ENCODE measurements at regions not wholly inside any gene's neighbourhood (a gene's known extent, or its start where the extent isn't known, plus 50 kb on each side); places are given as distances from the start of the nearest gene placed in this dataset.

DNA sequence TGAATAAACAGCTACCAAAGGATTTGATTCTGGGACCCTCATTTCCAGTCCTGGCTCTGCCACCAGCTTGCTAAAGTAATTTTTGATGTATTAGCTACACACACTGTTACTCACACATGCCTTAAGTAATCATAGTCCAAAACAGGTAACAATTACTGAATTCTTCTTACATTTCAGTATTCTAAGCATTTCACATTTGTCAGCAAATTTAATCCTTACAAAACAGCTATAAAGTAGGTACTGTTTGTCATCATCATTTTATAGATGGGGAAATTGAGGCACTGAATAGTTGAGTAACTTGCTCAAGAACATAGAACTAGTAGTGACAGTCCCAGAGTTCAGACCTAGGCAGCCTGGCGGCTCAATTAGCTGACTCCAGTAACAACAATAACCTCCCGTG, 272.6 kb downstream of the QKI start:
- no peaks in the 10 kb centered on the region for H3K27me3 ChIP-seq (ENCODE audit: insufficient read depth, low read length)
- no peaks in the 10 kb centered on the region for H3K9me3 ChIP-seq (ENCODE audit: low read length)
- no peaks in the 10 kb centered on the region for H3K4me1 ChIP-seq (ENCODE audit: insufficient read depth, low read length)
- no peak overlapping the region for H3K4me3 ChIP-seq (ENCODE audit: low read length)
- no peak overlapping the region for H2AFZ ChIP-seq (ENCODE audit: low read depth, low read length)
- H3K36me3 ChIP-seq (ENCODE audit: insufficient read depth, low read length), result no peaks in the 10 kb centered on the region

- Histone ChIP-seq H3K4me3 (ENCODE audit: low read length) (no peak overlapping the region), H2AFZ (ENCODE audit: low read depth, low read length) (no peak overlapping the region), H3K36me3 (ENCODE audit: insufficient read depth, low read length) (no peaks in the 10 kb centered on the region), H3K27me3 (ENCODE audit: insufficient read depth, low read length) (no peaks in the 10 kb centered on the region), H3K4me1 (ENCODE audit: insufficient read depth, low read length) (no peaks in the 10 kb centered on the region), H3K9me3 (ENCODE audit: low read length) (no peaks in the 10 kb centered on the region)
Observed at GRCh38 chr6:163686301-163686700, 271.8 kb downstream of the QKI start.

DNA sequence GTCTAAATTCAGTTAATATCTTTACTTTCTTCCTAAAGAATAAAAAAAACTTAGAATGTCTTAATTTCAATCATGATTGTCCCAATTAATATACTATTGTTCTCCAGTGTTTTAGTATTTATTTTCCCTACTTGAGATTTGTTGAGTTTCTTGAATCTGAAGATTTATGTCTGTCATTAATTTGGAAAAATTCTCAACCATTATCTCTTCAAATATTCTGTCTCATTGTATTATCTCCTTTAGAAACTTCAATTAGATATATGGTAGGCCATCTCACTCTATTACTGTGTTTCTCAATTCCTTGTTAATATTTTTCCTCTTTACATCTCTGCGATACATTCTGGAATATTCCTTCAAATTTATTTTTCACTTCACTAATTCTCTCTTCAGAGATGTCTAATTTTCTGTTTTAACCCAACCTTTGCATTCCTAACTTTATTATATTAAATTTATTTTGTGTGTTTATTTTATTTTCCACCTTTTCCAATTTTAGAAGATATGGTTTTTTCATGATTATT, 268.6 kb downstream of the QKI start:
- no peaks in the 10 kb centered on the region for H3K9me3 ChIP-seq (ENCODE audit: low read length)
- no peaks in the 10 kb centered on the region for H3K36me3 ChIP-seq (ENCODE audit: insufficient read depth, low read length)
- no peak overlapping the region for H3K4me3 ChIP-seq (ENCODE audit: low read length)
- no peaks in the 10 kb centered on the region for H3K4me1 ChIP-seq (ENCODE audit: insufficient read depth, low read length)
- no peaks in the 10 kb centered on the region for H3K27me3 ChIP-seq (ENCODE audit: insufficient read depth, low read length)
- no peak overlapping the region for H2AFZ ChIP-seq (ENCODE audit: low read depth, low read length)

- no peak overlapping the region for H3K4me3 ChIP-seq (ENCODE audit: low read length)
- H3K27me3 ChIP-seq (ENCODE audit: insufficient read depth, low read length), result no peaks in the 10 kb centered on the region
- peaks cover 8% of the 10 kb centered on the region for H3K4me1 ChIP-seq (ENCODE audit: insufficient read depth, low read length)
- no peak overlapping the region for H2AFZ ChIP-seq (ENCODE audit: low read depth, low read length)
- H3K9me3 ChIP-seq (ENCODE audit: low read length), result no peaks in the 10 kb centered on the region
- no peaks in the 10 kb centered on the region for H3K36me3 ChIP-seq (ENCODE audit: insufficient read depth, low read length)
Observed at GRCh38 chr6:163679753-163680152, 265.2 kb downstream of the QKI start.

DNA sequence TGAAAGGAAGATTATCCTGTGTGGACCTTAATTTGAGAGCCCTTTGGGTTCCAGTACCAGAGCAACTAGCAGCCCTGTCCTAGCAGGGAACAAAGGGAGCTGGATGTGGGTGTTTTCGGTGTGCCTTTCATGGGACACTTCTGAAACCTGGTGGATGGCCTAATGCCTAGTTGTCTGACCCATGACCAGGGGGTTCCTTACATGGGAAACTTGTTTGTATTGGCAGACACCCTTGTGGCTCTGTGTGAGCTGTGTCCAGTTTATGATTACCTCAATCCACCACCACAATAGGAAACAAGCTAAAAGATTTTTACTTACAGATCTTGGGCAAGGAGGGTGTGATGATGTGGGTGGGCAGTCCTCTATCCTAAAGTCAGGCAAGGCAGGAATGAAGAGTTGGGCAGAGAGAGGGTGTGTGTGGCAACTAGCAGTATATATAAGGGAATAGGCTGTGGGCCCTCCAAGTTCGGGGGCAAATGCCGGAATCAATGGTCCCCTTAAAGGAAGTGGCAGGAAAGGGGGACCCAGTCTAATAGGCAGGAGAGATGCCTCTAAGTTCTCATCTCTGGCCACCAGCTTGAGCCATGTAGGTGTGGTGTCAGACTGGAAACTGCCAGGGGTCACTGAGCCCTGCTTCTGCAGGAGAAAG, 264.6 kb downstream of the QKI start:
- peaks cover 8% of the 10 kb centered on the region for H3K4me1 ChIP-seq (ENCODE audit: insufficient read depth, low read length)
- H3K4me3 ChIP-seq (ENCODE audit: low read length), result no peak overlapping the region
- no peaks in the 10 kb centered on the region for H3K36me3 ChIP-seq (ENCODE audit: insufficient read depth, low read length)
- no peaks in the 10 kb centered on the region for H3K27me3 ChIP-seq (ENCODE audit: insufficient read depth, low read length)
- H2AFZ ChIP-seq (ENCODE audit: low read depth, low read length), result no peak overlapping the region
- no peaks in the 10 kb centered on the region for H3K9me3 ChIP-seq (ENCODE audit: low read length)

- no peaks in the 10 kb centered on the region for H3K27me3 ChIP-seq (ENCODE audit: insufficient read depth, low read length)
- H3K9me3 ChIP-seq (ENCODE audit: low read length), result no peaks in the 10 kb centered on the region
- H3K36me3 ChIP-seq (ENCODE audit: insufficient read depth, low read length), result no peaks in the 10 kb centered on the region
- no peak overlapping the region for H3K4me3 ChIP-seq (ENCODE audit: low read length)
- peaks cover 8% of the 10 kb centered on the region for H3K4me1 ChIP-seq (ENCODE audit: insufficient read depth, low read length)
- no peak overlapping the region for H2AFZ ChIP-seq (ENCODE audit: low read depth, low read length)
Observed at GRCh38 chr6:163675611-163676010, 261.1 kb downstream of the QKI start.

GRCh38 chr6:163672710-163673109, 258.2 kb downstream of the QKI start:
- Histone ChIP-seq H3K9me3 (ENCODE audit: low read length) (no peaks in the 10 kb centered on the region), H3K4me3 (ENCODE audit: low read length) (no peak overlapping the region), H3K4me1 (ENCODE audit: insufficient read depth, low read length) (peaks cover 15% of the 10 kb centered on the region), H2AFZ (ENCODE audit: low read depth, low read length) (no peak overlapping the region), H3K27me3 (ENCODE audit: insufficient read depth, low read length) (no peaks in the 10 kb centered on the region), H3K36me3 (ENCODE audit: insufficient read depth, low read length) (no peaks in the 10 kb centered on the region)

DNA sequence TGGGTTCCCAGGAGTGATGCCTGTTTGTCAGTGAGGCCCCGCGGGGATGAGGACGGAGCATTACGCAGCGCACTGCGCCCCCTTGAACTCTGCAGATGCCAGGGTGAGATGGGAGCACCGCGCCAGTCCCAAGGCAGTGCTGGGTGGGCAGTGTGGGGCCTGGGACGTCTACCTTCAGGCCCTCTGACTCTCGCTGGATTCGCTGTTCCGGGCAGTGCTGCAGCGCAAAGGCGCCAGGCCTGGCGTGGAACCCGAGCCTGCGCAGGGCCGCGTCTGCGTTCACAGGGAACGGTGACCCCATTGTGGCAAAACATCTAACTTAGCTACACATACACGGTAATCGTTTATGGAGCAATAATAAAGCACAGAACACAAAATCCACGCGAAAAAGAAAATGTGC, 257.3 kb downstream of the QKI start:
- peaks cover 15% of the 10 kb centered on the region for H3K4me1 ChIP-seq (ENCODE audit: insufficient read depth, low read length)
- H3K27me3 ChIP-seq (ENCODE audit: insufficient read depth, low read length), result no peaks in the 10 kb centered on the region
- no peaks in the 10 kb centered on the region for H3K9me3 ChIP-seq (ENCODE audit: low read length)
- no peak overlapping the region for H2AFZ ChIP-seq (ENCODE audit: low read depth, low read length)
- no peaks in the 10 kb centered on the region for H3K36me3 ChIP-seq (ENCODE audit: insufficient read depth, low read length)
- no peak overlapping the region for H3K4me3 ChIP-seq (ENCODE audit: low read length)

- Histone ChIP-seq H3K4me1 (ENCODE audit: insufficient read depth, low read length) (peaks cover 11% of the 10 kb centered on the region), H2AFZ (ENCODE audit: low read depth, low read length) (no peak overlapping the region), H3K9me3 (ENCODE audit: low read length) (no peaks in the 10 kb centered on the region), H3K4me3 (ENCODE audit: low read length) (no peak overlapping the region), H3K27me3 (ENCODE audit: insufficient read depth, low read length) (no peaks in the 10 kb centered on the region), H3K36me3 (ENCODE audit: insufficient read depth, low read length) (no peaks in the 10 kb centered on the region)
Observed at GRCh38 chr6:163671355-163671754, 256.8 kb downstream of the QKI start.

- no peaks in the 10 kb centered on the region for H3K27me3 ChIP-seq (ENCODE audit: insufficient read depth, low read length)
- no peak overlapping the region for H2AFZ ChIP-seq (ENCODE audit: low read depth, low read length)
- no peaks in the 10 kb centered on the region for H3K9me3 ChIP-seq (ENCODE audit: low read length)
- H3K4me3 ChIP-seq (ENCODE audit: low read length), result no peak overlapping the region
- peaks cover 10% of the 10 kb centered on the region for H3K4me1 ChIP-seq (ENCODE audit: insufficient read depth, low read length)
- no peaks in the 10 kb centered on the region for H3K36me3 ChIP-seq (ENCODE audit: insufficient read depth, low read length)
Observed at GRCh38 chr6:163670336-163670735, 255.8 kb downstream of the QKI start.

DNA sequence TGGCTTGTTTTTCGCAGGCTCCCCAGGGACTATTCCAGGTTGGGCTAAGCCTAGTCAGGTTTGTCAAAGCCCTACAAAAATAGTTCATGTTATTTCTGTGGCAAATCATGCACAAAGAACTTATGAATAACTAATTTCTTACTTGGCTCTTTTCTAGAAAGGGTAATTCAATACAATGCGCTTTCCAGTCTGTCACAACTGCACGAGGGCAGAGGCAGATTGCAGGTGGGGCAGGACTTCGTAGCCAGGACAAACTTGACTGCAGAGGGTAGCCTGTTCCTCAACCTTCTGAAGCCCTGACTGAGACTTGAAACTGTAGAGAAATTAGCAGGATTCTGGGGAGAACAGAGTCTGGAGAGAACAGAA, 253.5 kb downstream of the QKI start:
- peak overlapping the region; percentile 42 for H2AFZ ChIP-seq (ENCODE audit: low read depth, low read length)

DNA sequence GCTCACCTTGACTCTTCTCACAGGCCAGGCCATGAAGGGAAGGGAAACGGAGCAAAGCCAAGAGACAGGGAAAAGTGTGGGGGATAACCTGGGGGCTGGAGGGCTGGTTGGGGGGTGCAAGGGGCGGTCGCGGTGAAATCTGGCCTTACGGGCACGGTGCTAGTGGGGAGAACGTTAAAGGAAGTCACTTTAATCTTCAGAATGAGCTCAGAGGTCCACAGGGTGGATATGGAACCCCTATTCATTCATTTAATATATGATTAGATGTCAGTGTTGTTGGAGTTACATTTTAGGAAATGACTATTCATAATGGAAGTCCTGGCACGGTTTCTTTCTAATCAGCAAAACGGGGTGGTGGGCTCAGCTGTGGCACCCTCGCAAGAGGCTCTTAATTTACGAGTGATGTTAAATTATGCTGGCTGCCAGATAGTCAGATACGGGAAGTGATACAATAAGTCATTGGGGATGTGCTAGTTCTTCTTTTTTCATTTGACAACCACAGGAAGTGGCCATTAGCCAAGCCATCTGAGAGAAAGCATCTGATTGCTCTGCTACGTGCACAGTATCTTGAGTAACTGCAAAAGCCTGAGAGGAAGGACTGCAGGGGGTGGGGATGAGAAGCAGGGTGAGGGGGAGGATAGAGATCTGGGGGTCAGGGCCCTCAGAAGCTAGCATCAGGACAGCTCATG, 253.0 kb downstream of the QKI start:
- H3K4me3 ChIP-seq (ENCODE audit: low read length), result no peak overlapping the region
- no peak overlapping the region for H2AFZ ChIP-seq (ENCODE audit: low read depth, low read length)
- no peaks in the 10 kb centered on the region for H3K36me3 ChIP-seq (ENCODE audit: insufficient read depth, low read length)
- H3K4me1 ChIP-seq (ENCODE audit: insufficient read depth, low read length), result peaks cover 10% of the 10 kb centered on the region
- H3K9me3 ChIP-seq (ENCODE audit: low read length), result no peaks in the 10 kb centered on the region
- no peaks in the 10 kb centered on the region for H3K27me3 ChIP-seq (ENCODE audit: insufficient read depth, low read length)

More for the DNA sequence above, 253.5 kb downstream of the QKI start:
- H3K9me3 ChIP-seq (ENCODE audit: low read length), result no peaks in the 10 kb centered on the region
- H3K4me1 ChIP-seq (ENCODE audit: insufficient read depth, low read length), result peaks cover 10% of the 10 kb centered on the region
- no peak overlapping the region for H3K4me3 ChIP-seq (ENCODE audit: low read length)
- H3K27me3 ChIP-seq (ENCODE audit: insufficient read depth, low read length), result no peaks in the 10 kb centered on the region
- H3K36me3 ChIP-seq (ENCODE audit: insufficient read depth, low read length), result no peaks in the 10 kb centered on the region

DNA sequence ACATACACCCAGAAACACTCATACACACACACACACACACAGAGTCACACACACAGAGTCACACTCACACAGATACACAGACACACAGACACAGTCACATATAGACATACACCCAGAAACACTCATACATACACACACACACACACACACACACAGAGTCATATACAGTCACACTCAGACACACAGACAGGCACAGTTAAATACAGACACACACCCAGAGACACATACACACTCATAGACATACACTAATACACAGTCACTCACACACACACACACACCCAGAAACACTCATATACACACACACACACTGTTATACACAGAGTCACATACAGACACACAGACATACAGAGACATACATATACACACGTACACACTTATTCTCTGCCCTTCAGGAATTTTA, 250.9 kb downstream of the QKI start:
- H3K4me1 ChIP-seq (ENCODE audit: insufficient read depth, low read length), result peaks cover 25% of the 10 kb centered on the region
- H3K27me3 ChIP-seq (ENCODE audit: insufficient read depth, low read length), result no peaks in the 10 kb centered on the region
- no peaks in the 10 kb centered on the region for H3K36me3 ChIP-seq (ENCODE audit: insufficient read depth, low read length)
- H2AFZ ChIP-seq (ENCODE audit: low read depth, low read length), result no peak overlapping the region
- no peak overlapping the region for H3K4me3 ChIP-seq (ENCODE audit: low read length)
- no peaks in the 10 kb centered on the region for H3K9me3 ChIP-seq (ENCODE audit: low read length)

Measured in neuron (in vitro differentiated cells).